IPS-18c (cell line): ENCODE measurements at regions not wholly inside any gene's neighbourhood (a gene's known extent, or its start where the extent isn't known, plus 50 kb on each side); places are given as distances from the start of the nearest gene placed in this dataset.

Experiments
- H3K4me3 ChIP-seq: 2 replicates; pipeline ENCODE4 v1.7.0; 2013; ENCODE audit warnings: low read depth, mild to moderate bottlenecking, low read length, moderate library complexity; ENCODE audit not compliant: insufficient read depth
- H3K9me3 ChIP-seq: one replicate; pipeline ENCODE4 v1.6.1; 2013; ENCODE audit warnings: mild to moderate bottlenecking, low read length, moderate library complexity; ENCODE audit not compliant: control insufficient read depth, insufficient read depth

DNA sequence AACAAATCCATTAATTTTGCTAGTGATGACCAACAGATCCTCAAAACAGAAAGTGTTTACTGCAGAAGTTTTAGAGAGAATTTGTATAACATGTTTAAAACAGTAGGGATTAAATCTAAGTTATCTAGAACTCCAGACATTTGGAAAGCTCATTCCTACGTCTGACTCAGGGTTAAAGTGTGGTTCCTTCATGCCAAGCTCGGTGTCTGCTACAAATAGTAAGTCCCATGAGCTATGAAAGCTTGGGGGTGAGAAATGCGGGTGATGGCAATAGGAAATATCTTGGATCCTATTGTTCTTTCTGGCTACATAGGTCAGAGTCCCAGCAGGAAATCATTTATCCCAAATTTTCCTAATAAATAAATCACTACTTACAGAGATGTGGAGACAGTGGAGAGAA lies 867.1 kb downstream of the UQCRFS1 start:
- no peak overlapping the region for H3K4me3 ChIP-seq
- H3K9me3 ChIP-seq, result no peaks in the 10 kb centered on the region

DNA sequence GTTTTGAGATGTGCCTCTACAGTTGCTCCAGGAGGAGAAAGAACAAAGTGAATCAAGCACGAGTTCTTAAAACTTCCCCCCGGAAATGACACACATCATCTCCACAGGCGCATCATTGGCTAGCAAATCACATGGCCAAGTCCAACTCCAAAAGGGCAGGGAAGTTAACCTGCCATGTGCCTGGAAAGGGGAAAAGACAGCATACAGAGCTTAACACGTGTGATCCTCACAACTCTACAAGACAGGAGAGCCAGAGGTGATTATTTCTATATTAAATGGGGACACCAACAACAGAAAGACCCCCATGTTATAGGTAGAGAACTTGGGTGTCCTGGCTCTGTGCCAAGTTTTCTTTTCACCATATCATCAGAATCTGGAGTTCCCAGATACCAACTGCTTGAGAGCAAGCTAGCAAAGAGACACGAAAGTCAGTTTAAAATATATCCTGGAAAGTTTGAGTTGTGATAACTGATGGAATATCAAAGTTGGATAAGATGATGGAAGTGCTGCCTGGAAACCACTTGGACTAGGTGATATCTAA lies 871.1 kb downstream of the UQCRFS1 start:
- H3K9me3 ChIP-seq, result no peaks in the 10 kb centered on the region
- H3K4me3 ChIP-seq, result no peak overlapping the region

DNA sequence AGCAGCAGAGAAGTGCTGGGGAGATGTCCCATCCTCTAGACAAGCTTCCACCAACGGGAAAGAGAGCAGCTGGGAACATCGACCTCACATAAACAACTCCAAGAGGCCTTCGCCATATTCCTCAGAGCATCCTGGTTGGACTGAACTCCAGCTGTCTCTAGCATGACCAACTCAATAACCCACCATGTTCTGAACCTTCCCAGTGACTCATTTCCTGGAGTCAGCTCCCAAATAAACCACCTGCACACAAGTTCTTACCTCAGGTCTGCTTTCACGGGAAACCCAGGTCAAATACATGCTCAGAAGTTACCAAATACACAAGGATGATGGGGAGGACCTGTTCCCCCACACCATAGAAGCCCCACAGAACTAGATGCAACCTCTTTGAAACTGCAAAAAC lies 878.5 kb downstream of the UQCRFS1 start:
- Histone ChIP-seq H3K9me3 (peaks cover 3% of the 10 kb centered on the region), H3K4me3 (no peak overlapping the region)

GRCh38 chr19:28333909-28334308 lies 879.0 kb downstream of the UQCRFS1 start:
- H3K4me3 ChIP-seq, result no peak overlapping the region
- H3K9me3 ChIP-seq, result peaks cover 3% of the 10 kb centered on the region

GRCh38 chr19:28332886-28333285 lies 880.1 kb downstream of the UQCRFS1 start:
- peaks cover 3% of the 10 kb centered on the region for H3K9me3 ChIP-seq
- no peak overlapping the region for H3K4me3 ChIP-seq

DNA sequence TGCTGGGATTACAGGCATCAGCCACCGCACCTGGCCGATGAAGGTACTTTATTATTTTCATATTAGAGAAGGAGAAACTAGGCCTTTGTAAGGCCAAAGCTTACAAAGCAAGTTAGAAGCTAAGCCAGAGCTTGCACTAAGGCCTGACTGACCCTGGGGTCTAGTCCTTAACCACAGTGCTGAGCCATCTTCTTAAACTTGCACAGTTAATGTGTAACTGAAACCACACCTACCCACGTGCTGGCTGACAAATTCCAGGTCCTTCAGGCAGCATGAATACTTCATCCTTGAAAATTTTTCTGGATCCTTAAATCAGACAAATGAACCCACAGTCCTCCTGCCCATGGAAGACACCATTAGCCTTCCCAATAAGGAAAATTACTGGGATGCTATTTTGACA lies 880.6 kb downstream of the UQCRFS1 start:
- H3K9me3 ChIP-seq, result peaks cover 4% of the 10 kb centered on the region
- H3K4me3 ChIP-seq, result no peak overlapping the region

- Histone ChIP-seq H3K9me3 (peaks cover 6% of the 10 kb centered on the region), H3K4me3 (no peak overlapping the region)
These were observed 881.4 kb downstream of the UQCRFS1 start for GRCh38 chr19:28331596-28331995.

GRCh38 chr19:28330831-28331230 lies 882.1 kb downstream of the UQCRFS1 start:
- peaks cover 6% of the 10 kb centered on the region for H3K9me3 ChIP-seq
- H3K4me3 ChIP-seq, result no peak overlapping the region

DNA sequence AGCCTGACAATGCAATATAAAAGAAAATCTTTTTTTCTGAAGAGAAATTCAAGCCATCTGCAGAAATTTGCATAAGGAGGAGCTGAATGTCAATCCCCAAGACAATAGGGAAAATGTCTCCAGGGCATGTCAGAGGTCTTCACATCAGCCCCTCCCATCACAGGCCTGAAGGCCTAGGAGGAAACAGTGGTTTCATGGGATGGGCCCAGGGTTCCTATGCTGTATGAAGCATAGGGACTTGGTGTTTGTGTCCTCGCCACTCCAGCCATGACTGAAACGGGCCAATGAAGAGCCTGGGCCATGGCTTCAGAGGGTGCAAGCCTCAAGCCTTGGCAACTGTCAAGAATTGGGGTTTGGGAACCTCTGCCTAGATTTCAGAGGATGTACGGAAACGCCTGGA lies 883.5 kb downstream of the UQCRFS1 start:
- no peak overlapping the region for H3K4me3 ChIP-seq
- H3K9me3 ChIP-seq, result peaks cover 6% of the 10 kb centered on the region

- H3K4me3 ChIP-seq, result no peak overlapping the region
These were observed 885.0 kb downstream of the UQCRFS1 start for GRCh38 chr19:28327905-28328304.

GRCh38 chr19:28326746-28327145 lies 886.2 kb downstream of the UQCRFS1 start:
- H3K9me3 ChIP-seq, result peaks cover 6% of the 10 kb centered on the region
- no peak overlapping the region for H3K4me3 ChIP-seq

More at GRCh38 chr19:28327905-28328304, 885.0 kb downstream of the UQCRFS1 start:
- peaks cover 6% of the 10 kb centered on the region for H3K9me3 ChIP-seq

DNA sequence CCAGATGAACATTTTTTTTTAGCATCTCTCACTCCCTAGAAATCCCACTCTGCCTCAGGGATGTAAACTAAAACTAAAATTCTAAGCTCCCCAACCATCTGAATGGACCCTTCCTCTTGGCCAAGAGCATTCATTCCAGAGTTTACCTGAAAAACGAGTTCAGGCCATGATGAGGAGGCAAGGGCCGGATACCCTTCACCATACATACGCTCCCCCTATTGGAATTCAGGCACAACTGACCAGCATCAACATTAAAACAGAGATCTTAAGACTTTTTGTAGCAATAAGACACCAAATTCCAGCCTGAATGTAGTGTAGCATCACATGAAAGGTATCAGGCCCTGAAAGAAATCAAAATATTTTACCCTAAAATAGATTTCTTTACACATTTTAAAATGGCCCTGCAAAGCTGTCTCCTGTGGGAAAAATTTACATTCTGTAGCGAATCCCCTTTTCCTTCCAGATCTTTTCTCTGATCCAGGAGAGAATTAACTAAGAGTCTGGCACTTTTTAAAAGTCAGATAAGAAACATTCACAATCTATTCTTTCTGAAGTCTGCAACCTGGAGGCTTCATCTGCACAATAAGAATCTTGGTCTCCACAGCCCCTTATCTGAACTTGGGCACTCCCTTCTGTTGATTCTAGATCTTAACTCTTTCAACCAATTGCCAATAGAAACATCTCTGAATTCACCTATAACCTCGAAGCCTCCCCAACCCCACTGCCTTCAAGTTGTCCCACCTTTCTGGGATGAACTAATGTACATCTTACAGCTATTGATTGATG lies 888.5 kb downstream of the UQCRFS1 start:
- Histone ChIP-seq H3K9me3 (peaks cover 3% of the 10 kb centered on the region), H3K4me3 (no peak overlapping the region)

GRCh38 chr19:28322945-28323344 lies 890.0 kb downstream of the UQCRFS1 start:
- peaks cover 3% of the 10 kb centered on the region for H3K9me3 ChIP-seq
- H3K4me3 ChIP-seq, result no peak overlapping the region

DNA sequence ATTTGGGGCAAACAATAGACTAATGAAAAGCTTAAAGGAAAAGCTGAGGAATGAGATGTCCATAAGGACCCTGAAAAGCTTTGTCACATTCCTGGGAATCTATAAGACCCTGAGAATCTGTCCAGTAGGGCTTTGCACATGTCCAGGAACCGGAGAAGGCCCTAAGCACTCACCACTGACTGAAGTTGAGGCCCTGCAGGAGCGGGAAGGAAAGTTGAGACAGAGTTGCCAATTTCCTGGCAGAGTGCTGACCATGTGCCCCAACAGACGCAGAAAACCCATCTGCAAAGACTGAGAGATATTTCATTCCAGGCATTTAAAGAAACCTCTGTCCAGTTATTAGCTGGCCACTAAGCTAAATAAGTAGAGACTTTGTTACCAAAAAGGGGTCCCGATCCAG lies 890.5 kb downstream of the UQCRFS1 start:
- Histone ChIP-seq H3K4me3 (no peak overlapping the region), H3K9me3 (peaks cover 3% of the 10 kb centered on the region)

- Histone ChIP-seq H3K4me3 (no peak overlapping the region), H3K9me3 (no peaks in the 10 kb centered on the region)
These were observed 893.0 kb downstream of the UQCRFS1 start for GRCh38 chr19:28319918-28320317.

- H3K4me3 ChIP-seq, result no peak overlapping the region
- no peaks in the 10 kb centered on the region for H3K9me3 ChIP-seq
These were observed 893.7 kb downstream of the UQCRFS1 start for GRCh38 chr19:28319227-28319626.

DNA sequence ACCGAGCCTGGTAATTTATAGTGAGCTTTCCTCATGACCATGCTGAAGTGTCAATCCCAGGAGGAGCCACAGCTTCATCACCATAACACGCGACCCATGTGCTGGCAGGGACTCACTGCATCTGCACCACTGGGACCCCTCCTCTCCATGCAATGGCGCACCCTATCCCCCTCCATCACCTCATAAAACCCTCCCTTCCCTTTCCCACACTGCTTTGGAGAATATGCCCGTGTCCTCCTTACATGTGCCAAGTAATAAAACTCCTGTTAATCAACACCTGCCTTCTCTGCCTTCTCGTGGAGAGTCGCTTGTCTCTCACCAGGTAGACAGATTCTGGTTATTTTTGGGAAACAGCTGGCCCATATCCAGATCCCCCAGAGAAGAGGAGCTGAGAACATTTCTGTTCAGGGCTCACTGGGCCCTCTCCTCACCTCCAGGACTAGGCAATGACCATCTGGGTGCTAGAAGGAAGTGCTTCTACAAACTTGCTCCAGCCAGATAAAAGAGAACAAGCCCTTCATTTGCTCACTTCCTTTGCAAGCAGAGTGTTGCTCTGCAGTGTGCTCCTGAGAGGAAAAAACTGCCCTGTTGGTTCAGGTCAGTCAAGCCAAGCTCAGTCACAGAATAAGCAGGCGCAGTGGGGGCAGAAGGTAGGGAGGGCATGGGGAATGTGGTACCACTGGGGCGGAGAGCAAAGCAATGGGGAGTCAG lies 894.3 kb downstream of the UQCRFS1 start:
- H3K4me3 ChIP-seq, result no peak overlapping the region

GRCh38 chr19:28316464-28316863 lies 896.5 kb downstream of the UQCRFS1 start:
- H3K9me3 ChIP-seq, result no peaks in the 10 kb centered on the region

More for the DNA sequence above, 894.3 kb downstream of the UQCRFS1 start:
- no peaks in the 10 kb centered on the region for H3K9me3 ChIP-seq

More at GRCh38 chr19:28316464-28316863, 896.5 kb downstream of the UQCRFS1 start:
- H3K4me3 ChIP-seq, result no peak overlapping the region
